ENCODE measurements at regions not wholly inside any gene's neighbourhood (a gene's known extent, or its start where the extent isn't known, plus 50 kb on each side); places are given as distances from the start of the nearest gene placed in this dataset.

GRCh38 chr7:131646203-131646602 lies 89.8 kb upstream of the PODXL start:
- FAIRE-seq = no peak
- intact Hi-C loops (cut with DNase I) = no loop called here
- no peak overlapping the region for H3K27ac ChIP-seq
- H3K4me1 ChIP-seq = no peaks in the 10 kb centered on the region
- TF ChIP-seq CTCF (IDR thresholded peaks at IDR 0.05) = no peak
- no peaks in the 10 kb centered on the region for H3K9me3 ChIP-seq
- WGBS, 2 donors = 90 to 91% methylated on average over 4 of the region's 4 CpGs
- no peaks in the 10 kb centered on the region for H3K27me3 ChIP-seq
- ATAC-seq = no peak
- H3K36me3 ChIP-seq = no peaks in the 10 kb centered on the region
- DNase-seq = no peak
- no peak overlapping the region for H3K4me3 ChIP-seq

- intact Hi-C loops (cut with DNase I) = no loop called here
- H3K36me3 ChIP-seq = no peaks in the 10 kb centered on the region
- 69 to 70% methylated on average over 3 of the region's 3 CpGs for WGBS, 2 donors
- H3K27me3 ChIP-seq = no peaks in the 10 kb centered on the region
- no peak overlapping the region for H3K4me3 ChIP-seq
- no peak for FAIRE-seq
- H3K27ac ChIP-seq = no peak overlapping the region
- no peaks in the 10 kb centered on the region for H3K9me3 ChIP-seq
- ATAC-seq = no peak
- DNase-seq = no peak
- TF ChIP-seq CTCF (IDR thresholded peaks at IDR 0.05) = no peak
- no peaks in the 10 kb centered on the region for H3K4me1 ChIP-seq
These were observed 86.0 kb upstream of the PODXL start for GRCh38 chr7:131642429-131642828.

- ATAC-seq = no peak
- DNase-seq = no peak
- no peak for FAIRE-seq
- H3K36me3 ChIP-seq = no peaks in the 10 kb centered on the region
- H3K4me1 ChIP-seq = no peaks in the 10 kb centered on the region
- no peak for TF ChIP-seq CTCF (IDR thresholded peaks at IDR 0.05)
- no peaks in the 10 kb centered on the region for H3K9me3 ChIP-seq
- WGBS, 2 donors = 86 to 88% methylated on average over 5 of the region's 5 CpGs
- H3K4me3 ChIP-seq = no peak overlapping the region
- H3K27me3 ChIP-seq = no peaks in the 10 kb centered on the region
- H3K27ac ChIP-seq = no peak overlapping the region
- intact Hi-C loops (cut with DNase I) = no loop called here
These were observed 84.3 kb upstream of the PODXL start for GRCh38 chr7:131640686-131641085.

GRCh38 chr7:131638641-131639430 lies 82.4 kb upstream of the PODXL start:
- WGBS, 2 donors = 83 to 84% methylated on average over 10 of the region's 10 CpGs
- DNase-seq = no peak

More at GRCh38 chr7:131638641-131639430, 82.4 kb upstream of the PODXL start:
- FAIRE-seq (no peak), ATAC-seq (no peak)
- Histone ChIP-seq H3K27ac (no peak overlapping the region), H3K9me3 (no peaks in the 10 kb centered on the region), H3K36me3 (no peaks in the 10 kb centered on the region), H3K4me3 (no peak overlapping the region), H3K4me1 (no peaks in the 10 kb centered on the region), H3K27me3 (no peaks in the 10 kb centered on the region)
- TF ChIP-seq CTCF (IDR thresholded peaks at IDR 0.05) = no peak
- intact Hi-C loops (cut with DNase I) = no loop called here

All from pancreas (tissue), 10 donors.